ENCODE measurements at regions not wholly inside any gene's neighbourhood (a gene's known extent, or its start where the extent isn't known, plus 50 kb on each side); places are given as distances from the start of the nearest gene placed in this dataset.

DNA sequence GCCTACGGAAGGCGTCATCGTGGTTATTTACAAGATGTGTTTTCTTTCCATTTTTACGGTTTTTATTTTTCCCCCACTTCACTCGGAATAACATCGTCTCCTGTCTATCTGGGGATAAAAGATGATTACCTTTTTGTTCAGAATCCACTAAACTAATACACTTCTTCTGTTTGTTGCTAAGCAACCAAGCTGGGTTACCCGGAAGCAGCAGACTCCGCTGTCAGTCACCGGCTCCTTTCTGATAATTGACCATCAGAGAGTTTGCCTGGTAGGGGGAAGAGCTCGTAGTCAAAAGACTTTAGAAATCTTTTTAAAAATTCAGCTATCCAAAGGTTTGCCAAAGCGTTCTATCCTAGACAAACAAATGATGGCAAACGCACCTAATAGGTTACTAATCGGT is 75.0 kb upstream of the SFMBT2 start:
- Histone ChIP-seq H3K9me3 (ENCODE audit: low read length) (no peaks in the 10 kb centered on the region), H3K4me1 (ENCODE audit: insufficient read depth, low read length) (peaks cover 32% of the 10 kb centered on the region), H3K27me3 (ENCODE audit: insufficient read depth, low read length) (no peaks in the 10 kb centered on the region), H2AFZ (ENCODE audit: low read depth, low read length) (no peak overlapping the region), H3K4me3 (ENCODE audit: low read length) (no peak overlapping the region), H3K36me3 (ENCODE audit: insufficient read depth, low read length) (no peaks in the 10 kb centered on the region)

DNA sequence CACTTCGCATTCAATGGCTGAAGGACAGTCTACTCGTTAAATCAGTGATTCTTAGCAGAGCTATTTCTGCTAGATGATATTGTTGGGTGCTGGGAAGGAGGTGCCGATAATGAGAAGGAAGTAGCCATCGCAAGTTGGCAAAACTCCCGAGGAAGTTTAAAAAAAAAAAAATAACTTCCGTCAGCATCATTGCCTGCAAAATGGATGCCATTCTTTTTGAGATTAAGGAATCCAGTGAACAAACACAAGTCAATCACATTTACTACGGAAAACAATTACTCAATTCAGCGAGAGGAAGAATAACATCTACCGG is 74.4 kb upstream of the SFMBT2 start:
- Histone ChIP-seq H3K36me3 (ENCODE audit: insufficient read depth, low read length) (no peaks in the 10 kb centered on the region), H3K9me3 (ENCODE audit: low read length) (no peaks in the 10 kb centered on the region), H3K27me3 (ENCODE audit: insufficient read depth, low read length) (no peaks in the 10 kb centered on the region), H3K4me1 (ENCODE audit: insufficient read depth, low read length) (peaks cover 32% of the 10 kb centered on the region), H2AFZ (ENCODE audit: low read depth, low read length) (peak overlapping the region; percentile 17), H3K4me3 (ENCODE audit: low read length) (no peak overlapping the region)

DNA sequence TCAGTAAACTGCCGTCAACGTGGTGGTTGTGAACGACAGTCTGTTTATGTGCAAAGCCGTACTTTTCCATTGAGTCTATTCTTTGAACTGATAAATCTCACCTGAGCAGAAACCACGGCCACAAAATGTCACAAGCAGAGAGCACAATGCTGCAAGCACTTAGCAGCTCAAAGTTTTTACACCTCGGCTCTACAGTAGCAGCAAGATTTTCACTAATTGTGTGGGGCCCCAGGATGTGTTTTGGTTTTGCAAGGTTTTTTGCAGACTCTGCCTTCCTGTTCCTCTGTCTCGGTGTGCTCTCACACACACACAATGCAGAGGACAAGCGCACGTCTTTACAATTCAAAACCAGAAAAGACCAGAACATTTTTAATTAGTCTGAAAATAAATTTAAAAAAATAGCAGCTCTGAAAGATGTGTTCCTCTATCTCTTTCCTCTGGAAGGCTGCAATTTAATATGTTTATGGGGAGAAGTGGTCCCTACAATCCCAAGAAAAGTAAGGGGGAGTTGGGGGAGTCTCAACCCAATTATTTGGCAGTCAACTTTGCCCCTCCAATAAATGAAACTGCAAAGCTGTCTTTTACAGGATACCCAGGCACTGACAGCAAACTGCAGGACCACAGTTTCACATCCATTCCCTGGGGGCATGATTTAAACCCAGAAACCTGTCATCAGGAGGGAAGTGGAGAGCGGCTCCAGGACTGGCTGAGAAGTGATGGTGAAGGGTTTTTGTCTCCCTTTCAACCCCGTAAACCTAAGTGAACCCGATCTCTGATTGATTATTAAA is 73.8 kb upstream of the SFMBT2 start:
- Histone ChIP-seq H2AFZ (ENCODE audit: low read depth, low read length) (peak overlapping the region; percentile 17), H3K9me3 (ENCODE audit: low read length) (no peaks in the 10 kb centered on the region), H3K27me3 (ENCODE audit: insufficient read depth, low read length) (no peaks in the 10 kb centered on the region), H3K4me3 (ENCODE audit: low read length) (no peak overlapping the region), H3K4me1 (ENCODE audit: insufficient read depth, low read length) (peaks cover 32% of the 10 kb centered on the region), H3K36me3 (ENCODE audit: insufficient read depth, low read length) (no peaks in the 10 kb centered on the region)

DNA sequence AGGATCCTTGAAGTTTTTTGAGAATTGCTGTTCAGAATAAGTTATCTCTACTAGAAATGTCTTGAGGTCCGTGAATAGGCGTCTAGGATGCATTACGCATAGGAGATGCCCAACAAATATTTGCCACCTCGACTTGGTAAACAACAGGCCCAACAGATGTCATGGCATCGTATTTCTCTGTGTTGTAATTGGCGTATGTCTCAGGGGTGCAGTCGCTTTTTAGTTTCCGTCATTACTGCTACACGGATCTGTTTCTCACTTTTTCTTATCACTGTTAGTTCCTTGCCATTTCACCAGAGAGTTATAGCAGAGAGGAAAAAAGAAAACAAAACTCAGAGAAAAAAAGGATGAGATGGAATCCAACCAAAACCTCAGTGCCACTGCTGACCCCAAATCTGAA is 73.0 kb upstream of the SFMBT2 start:
- Histone ChIP-seq H3K4me1 (ENCODE audit: insufficient read depth, low read length) (peaks cover 32% of the 10 kb centered on the region), H2AFZ (ENCODE audit: low read depth, low read length) (no peak overlapping the region), H3K27me3 (ENCODE audit: insufficient read depth, low read length) (no peaks in the 10 kb centered on the region), H3K36me3 (ENCODE audit: insufficient read depth, low read length) (no peaks in the 10 kb centered on the region), H3K9me3 (ENCODE audit: low read length) (no peaks in the 10 kb centered on the region), H3K4me3 (ENCODE audit: low read length) (no peak overlapping the region)

DNA sequence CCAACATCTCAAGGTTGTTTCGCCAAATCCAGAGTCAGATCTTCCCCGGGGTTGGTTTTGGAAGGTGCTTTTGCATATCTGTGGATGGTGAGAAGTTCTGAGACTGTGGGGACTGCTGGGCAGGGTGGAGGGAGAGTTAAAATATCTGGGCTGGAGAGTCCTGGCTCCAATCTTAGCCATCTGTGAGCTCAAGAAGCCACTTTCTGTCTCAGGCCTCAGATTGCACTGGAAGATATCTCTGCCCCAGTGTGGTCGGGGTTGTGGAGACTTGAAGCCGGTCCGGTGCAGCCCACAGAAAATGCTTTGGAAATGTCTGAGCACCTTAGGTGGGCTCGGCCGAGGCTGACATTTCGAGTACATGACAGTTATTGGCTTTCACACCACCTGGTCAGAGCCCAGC is 72.2 kb upstream of the SFMBT2 start:
- no peaks in the 10 kb centered on the region for H3K9me3 ChIP-seq (ENCODE audit: low read length)
- no peak overlapping the region for H3K4me3 ChIP-seq (ENCODE audit: low read length)
- H3K4me1 ChIP-seq (ENCODE audit: insufficient read depth, low read length), result peaks cover 26% of the 10 kb centered on the region
- no peaks in the 10 kb centered on the region for H3K27me3 ChIP-seq (ENCODE audit: insufficient read depth, low read length)
- H3K36me3 ChIP-seq (ENCODE audit: insufficient read depth, low read length), result no peaks in the 10 kb centered on the region
- H2AFZ ChIP-seq (ENCODE audit: low read depth, low read length), result no peak overlapping the region

DNA sequence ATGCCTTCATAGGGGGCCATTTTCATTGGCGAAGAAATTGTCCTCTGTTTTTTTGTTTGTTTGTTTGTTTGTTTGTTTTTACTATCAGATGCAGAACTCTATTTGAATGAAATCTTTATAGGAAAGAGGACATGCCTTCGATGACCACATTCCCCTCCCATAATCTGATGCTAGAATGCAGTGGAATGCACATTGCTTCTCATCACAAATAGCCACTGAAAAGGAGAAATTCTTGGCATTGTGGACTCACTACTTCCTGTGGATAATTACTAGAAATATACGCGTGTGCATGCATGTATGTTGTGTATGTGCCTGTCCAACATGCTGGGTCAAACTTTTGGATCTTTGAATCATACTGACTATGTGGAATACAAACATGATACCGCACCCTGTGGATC is 70.5 kb upstream of the SFMBT2 start:
- Histone ChIP-seq H3K27me3 (ENCODE audit: insufficient read depth, low read length) (no peaks in the 10 kb centered on the region), H3K4me1 (ENCODE audit: insufficient read depth, low read length) (peaks cover 25% of the 10 kb centered on the region), H2AFZ (ENCODE audit: low read depth, low read length) (no peak overlapping the region), H3K4me3 (ENCODE audit: low read length) (no peak overlapping the region), H3K9me3 (ENCODE audit: low read length) (no peaks in the 10 kb centered on the region), H3K36me3 (ENCODE audit: insufficient read depth, low read length) (no peaks in the 10 kb centered on the region)

GRCh38 chr10:7480742-7481367 is 70.0 kb upstream of the SFMBT2 start:
- Histone ChIP-seq H3K4me1 (ENCODE audit: insufficient read depth, low read length) (peaks cover 21% of the 10 kb centered on the region), H2AFZ (ENCODE audit: low read depth, low read length) (no peak overlapping the region), H3K9me3 (ENCODE audit: low read length) (no peaks in the 10 kb centered on the region), H3K4me3 (ENCODE audit: low read length) (no peak overlapping the region), H3K27me3 (ENCODE audit: insufficient read depth, low read length) (no peaks in the 10 kb centered on the region), H3K36me3 (ENCODE audit: insufficient read depth, low read length) (no peaks in the 10 kb centered on the region)

DNA sequence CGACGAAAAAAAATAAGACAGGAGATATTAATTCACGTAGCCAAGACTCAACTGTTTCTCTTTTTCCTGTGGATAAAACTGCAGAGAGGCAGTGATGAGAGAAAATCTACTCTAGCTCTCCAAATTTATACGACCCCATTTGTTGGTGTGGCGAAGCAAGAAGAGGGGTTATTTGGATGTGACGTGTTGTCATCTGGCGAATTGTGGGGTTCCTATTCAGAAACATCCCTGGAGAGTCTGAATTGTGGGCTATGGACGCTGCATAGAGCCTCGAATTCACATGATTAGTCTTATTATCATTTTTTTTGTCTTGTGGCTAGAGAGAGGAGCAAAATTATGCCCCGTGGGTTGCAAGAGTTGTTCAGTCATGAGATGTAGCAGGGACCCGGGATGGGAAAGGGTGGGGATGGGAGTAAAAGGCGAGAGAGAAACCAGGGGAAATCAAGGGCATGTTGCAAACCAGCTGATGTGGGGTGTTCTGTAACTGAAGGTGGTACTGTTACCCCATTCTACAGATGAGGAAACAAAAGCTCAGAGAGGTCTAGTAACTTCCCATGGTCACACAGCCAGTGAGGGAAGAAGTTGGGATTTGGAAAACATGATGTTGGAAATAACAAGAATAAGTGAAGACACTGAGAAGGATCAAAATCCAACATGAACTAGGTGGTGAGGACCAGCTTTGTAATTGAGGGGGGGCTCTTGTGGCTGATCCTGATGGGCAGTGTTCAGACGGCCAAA is 69.2 kb upstream of the SFMBT2 start:
- Histone ChIP-seq H3K27me3 (ENCODE audit: insufficient read depth, low read length) (no peaks in the 10 kb centered on the region), H3K36me3 (ENCODE audit: insufficient read depth, low read length) (no peaks in the 10 kb centered on the region), H3K9me3 (ENCODE audit: low read length) (no peaks in the 10 kb centered on the region), H3K4me1 (ENCODE audit: insufficient read depth, low read length) (peaks cover 14% of the 10 kb centered on the region), H3K4me3 (ENCODE audit: low read length) (no peak overlapping the region), H2AFZ (ENCODE audit: low read depth, low read length) (no peak overlapping the region)

DNA sequence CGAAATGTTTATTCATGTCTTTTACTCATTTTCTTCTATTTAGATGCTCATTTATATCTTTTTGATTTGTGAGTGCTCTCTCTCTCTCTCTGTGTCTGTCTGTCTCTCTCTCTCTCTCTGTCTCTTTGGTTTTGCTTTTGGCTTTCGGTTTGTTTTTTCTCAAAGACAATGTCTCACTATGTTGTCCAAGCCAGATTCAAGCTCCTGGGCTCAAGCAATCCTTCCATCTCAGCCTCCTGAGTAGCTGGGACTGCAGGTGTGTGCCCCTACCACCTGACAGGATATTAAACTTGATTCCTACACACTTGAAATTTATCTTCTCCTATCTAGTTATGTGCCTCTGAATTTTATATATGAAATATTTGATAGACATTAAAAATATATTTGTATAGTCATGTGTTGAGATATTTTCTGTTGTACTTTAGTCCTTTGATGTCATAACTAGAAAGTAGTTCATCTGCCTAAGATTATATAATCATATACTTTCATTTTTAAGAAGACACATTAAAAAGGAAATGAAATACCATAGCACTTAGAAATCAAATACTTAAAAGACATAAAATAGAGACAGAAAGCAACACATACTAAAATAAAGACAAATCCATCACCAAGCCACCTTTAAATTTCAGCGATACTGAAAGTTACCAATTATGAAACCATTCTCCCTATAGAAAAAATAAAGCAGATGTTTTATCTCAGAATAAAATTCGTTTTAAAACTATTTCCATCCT is 68.1 kb upstream of the SFMBT2 start:
- Histone ChIP-seq H3K4me3 (ENCODE audit: low read length) (no peak overlapping the region), H2AFZ (ENCODE audit: low read depth, low read length) (no peak overlapping the region), H3K4me1 (ENCODE audit: insufficient read depth, low read length) (peaks cover 6% of the 10 kb centered on the region), H3K9me3 (ENCODE audit: low read length) (no peaks in the 10 kb centered on the region), H3K27me3 (ENCODE audit: insufficient read depth, low read length) (no peaks in the 10 kb centered on the region), H3K36me3 (ENCODE audit: insufficient read depth, low read length) (no peaks in the 10 kb centered on the region)

DNA sequence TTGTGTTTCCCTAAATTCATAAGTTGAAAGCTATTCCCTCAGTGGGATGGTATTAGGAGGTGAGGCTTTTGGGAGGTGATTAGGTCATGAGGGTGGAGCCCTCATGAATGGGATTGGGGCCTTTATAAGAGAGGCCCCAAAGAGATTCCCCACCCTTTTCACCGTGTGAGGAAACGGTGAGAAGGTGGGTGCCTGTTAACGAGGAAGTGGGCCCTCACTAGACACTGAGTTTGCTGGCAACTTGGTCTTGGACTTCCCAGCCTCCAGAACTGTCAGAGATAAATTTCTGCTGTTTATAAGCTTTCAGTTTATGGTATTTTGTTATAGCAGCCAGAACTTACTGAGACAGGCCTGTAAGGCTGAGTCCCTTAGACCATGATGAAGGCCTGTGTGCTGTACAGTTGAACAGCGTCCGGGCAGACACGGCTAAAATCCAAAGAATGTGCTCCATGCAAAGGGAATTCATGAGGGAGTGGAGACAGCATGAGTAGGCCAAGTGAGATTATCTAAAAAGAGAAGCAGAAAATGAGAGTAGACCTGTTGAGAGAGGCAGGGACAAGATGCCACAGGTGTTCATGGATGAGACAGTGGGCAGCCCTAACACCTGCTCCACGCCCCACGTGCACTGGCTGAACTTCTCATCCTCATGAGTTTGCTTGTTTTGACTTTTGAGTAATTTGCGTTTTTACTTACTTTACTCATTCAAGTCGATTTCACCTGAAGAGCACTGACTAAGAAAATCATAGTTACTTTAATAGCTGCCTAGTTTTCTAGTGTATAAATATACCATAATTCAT is 66.9 kb upstream of the SFMBT2 start:
- Histone ChIP-seq H3K27me3 (ENCODE audit: insufficient read depth, low read length) (no peaks in the 10 kb centered on the region), H3K36me3 (ENCODE audit: insufficient read depth, low read length) (no peaks in the 10 kb centered on the region), H3K9me3 (ENCODE audit: low read length) (no peaks in the 10 kb centered on the region), H3K4me1 (ENCODE audit: insufficient read depth, low read length) (peaks cover 6% of the 10 kb centered on the region), H2AFZ (ENCODE audit: low read depth, low read length) (no peak overlapping the region), H3K4me3 (ENCODE audit: low read length) (no peak overlapping the region)

DNA sequence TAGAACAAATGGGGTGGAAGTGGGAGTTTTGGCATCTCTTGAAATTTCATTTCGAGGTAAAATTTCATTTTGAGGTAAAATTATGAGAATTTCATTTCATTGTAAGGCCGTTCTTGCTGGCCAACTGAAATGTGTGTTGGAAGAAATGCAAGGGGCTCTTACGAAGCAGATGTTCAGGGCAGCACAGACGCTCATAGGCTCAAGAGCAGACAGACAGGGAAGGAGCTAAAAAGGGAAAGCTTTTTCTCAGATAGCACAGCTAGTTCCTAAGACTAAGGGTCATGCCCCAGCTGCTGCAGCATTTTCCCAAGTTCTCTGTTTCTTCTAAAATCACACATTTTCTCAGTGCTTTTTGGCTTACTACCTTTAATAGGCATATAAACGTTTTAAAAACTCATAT is 65.1 kb upstream of the SFMBT2 start:
- Histone ChIP-seq H3K9me3 (ENCODE audit: low read length) (no peaks in the 10 kb centered on the region), H3K4me1 (ENCODE audit: insufficient read depth, low read length) (peaks cover 3% of the 10 kb centered on the region), H3K36me3 (ENCODE audit: insufficient read depth, low read length) (no peaks in the 10 kb centered on the region), H3K4me3 (ENCODE audit: low read length) (no peak overlapping the region), H2AFZ (ENCODE audit: low read depth, low read length) (peak overlapping the region; percentile 8), H3K27me3 (ENCODE audit: insufficient read depth, low read length) (no peaks in the 10 kb centered on the region)

DNA sequence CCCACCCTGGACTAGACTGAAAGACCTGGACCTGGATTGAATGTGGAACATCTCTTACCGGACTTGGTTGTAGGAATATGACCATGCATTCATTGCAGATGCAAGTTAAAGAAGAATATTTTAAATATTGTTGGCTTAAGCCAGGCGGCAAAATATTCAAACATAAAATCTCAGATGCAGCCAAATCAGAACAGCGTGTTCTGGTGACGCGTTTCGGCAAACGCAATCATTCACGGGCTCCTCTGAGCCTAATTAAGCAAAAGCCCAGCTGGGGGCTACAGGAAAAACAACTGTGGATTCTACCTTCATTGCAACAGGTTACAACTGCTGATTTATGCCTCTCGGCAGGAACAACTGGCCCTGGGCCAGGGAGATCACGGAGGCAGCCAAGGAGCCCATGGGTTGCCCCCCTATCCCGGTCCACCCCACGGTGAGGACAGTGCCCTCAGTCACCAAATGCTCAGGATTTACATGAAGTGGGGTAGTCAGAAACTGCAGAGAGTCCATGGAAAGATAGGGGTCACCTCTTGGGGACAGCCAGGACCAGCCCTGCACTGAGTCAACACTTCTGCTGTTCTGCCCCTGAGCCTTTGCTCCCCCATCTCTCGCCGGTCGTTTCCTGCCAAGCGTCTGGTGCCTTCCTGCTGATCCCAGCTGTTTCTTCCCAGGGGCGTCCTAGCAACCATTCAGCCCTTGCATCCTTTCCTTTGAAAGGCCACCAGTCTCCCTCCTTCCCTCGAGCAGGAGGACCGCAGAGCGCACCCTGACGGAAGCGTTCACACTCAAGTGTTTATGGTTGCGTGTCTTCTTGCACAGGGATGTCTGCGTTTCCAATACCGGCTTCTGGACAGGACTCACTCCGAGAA is 64.4 kb upstream of the SFMBT2 start:
- Histone ChIP-seq H3K36me3 (ENCODE audit: insufficient read depth, low read length) (no peaks in the 10 kb centered on the region), H2AFZ (ENCODE audit: low read depth, low read length) (peak overlapping the region; percentile 8), H3K27me3 (ENCODE audit: insufficient read depth, low read length) (no peaks in the 10 kb centered on the region), H3K4me3 (ENCODE audit: low read length) (no peak overlapping the region), H3K4me1 (ENCODE audit: insufficient read depth, low read length) (peaks cover 2% of the 10 kb centered on the region), H3K9me3 (ENCODE audit: low read length) (no peaks in the 10 kb centered on the region)

Data from neuron (in vitro differentiated cells).